GM19240 (cell line): ENCODE measurements at regions not wholly inside any gene's neighbourhood (a gene's known extent, or its start where the extent isn't known, plus 50 kb on each side); places are given as distances from the start of the nearest gene placed in this dataset.
"Not testable (repeated sequence)": the region's sequence is repeated elsewhere in the genome, so short reads cannot be mapped to it uniquely, and the experiment has no call there.

Source experiments
- DNase-seq: peaks from one replicate; pipeline ENCODE4 v3.0.0; 2011; ENCODE audit warnings: low spot score; ENCODE audit not compliant: insufficient read length

- DNase-seq = no peak
Measured at GRCh38 chr3:99319961-99320360, 318.4 kb upstream of the COL8A1 start.

DNA sequence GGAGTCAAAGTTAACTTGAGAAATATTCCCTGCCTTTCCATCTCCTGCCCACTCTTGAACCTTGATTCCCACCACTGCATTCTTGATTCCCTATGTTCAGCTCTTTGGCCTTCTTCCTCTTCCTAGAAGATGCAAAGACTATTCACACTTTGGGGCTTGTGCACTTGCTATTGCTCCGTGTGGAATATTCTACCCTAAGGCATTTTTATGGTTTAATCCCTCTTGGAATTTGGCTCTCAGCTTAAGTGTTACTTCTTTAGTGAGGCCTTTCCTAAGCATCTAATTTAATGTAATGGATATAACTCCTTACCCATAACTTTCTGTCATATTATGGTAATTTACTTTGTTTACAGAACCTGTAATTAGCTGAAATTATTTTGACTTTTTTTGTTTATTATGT is 318.9 kb upstream of the COL8A1 start:
- no peak for DNase-seq

DNA sequence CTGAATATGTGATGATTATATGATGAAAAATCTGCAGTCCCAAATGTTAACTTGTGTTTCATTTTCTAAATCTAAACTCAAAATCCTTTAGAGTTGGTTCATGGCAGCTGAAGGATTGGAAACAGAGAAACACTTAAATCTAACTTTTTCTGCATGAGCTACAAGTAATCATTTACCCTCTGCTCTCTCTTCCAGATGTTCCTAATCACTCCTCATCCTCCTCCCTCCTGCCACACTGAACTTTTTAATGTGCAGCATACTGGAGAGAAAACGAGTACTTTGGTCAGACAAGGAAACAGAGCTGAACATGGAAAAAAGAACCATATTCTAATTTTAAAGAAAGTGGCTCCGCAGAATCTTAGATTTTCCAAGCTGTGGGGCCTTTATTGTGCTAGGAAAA is 321.2 kb upstream of the COL8A1 start:
- no peak for DNase-seq

DNA sequence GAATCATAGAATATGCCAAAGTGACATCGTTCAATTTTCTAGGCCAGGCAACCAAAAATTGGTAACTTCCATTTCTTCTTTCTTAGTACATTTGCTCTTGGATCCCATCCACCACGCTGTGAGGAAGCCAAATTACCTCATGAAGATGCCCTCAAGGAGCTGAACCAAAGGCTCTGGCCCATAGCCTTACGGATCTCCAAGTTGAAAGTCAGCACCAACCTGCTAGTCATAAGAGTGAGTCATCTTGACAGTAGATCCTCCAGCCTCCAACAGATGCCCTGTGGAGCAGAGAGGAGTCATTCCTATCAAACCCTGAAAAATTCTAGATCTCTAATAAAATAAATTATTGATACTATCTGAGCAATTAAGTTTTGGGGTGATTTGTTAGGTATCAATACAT is 322.5 kb upstream of the COL8A1 start:
- DNase-seq = no peak

- no peak for DNase-seq
Measured at GRCh38 chr3:99313485-99313884, 324.9 kb upstream of the COL8A1 start.

- DNase-seq = no peak
Measured at GRCh38 chr3:99298661-99299060, 339.7 kb upstream of the COL8A1 start.

DNA sequence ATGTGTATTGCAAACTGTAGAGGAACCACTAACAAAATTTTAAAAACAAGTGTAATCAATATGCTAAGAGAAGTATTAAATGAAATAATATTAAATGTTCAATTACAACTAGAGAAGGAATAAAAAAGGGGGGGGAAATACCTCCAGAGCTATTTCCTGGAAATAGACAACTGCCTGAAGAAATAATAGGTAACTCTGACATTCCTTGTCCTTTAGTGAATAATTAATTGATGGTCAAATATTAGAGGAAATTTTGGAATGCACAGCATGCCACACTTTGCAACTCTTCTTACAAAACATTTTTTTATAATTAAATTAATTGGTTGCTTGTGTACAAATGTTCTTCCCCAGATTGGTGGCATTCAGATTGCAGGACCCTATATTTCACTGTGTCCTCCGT is 342.6 kb upstream of the COL8A1 start:
- DNase-seq = no peak

DNA sequence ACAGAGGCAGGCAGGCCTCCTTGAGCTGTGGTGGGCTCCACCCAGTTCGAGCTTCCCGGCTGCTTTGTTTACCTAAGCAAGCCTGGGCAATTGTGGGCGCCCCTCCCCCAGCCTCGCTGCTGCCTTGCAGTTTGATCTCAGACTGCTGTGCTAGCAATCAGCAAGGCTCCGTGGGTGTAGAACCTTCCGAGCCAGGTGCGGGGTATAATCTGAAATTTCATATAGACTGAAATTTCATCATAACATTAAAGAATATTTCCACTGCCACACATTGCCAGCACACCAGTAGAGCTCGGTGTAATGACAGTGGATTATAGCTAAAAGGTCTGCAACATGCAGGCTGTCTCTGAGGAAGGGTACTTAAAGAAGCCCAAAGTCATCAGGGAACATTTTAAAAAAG is 344.3 kb upstream of the COL8A1 start:
- DNase-seq = not testable (repeated sequence)

GRCh38 chr3:99287876-99288275 is 350.5 kb upstream of the COL8A1 start:
- no peak for DNase-seq

DNA sequence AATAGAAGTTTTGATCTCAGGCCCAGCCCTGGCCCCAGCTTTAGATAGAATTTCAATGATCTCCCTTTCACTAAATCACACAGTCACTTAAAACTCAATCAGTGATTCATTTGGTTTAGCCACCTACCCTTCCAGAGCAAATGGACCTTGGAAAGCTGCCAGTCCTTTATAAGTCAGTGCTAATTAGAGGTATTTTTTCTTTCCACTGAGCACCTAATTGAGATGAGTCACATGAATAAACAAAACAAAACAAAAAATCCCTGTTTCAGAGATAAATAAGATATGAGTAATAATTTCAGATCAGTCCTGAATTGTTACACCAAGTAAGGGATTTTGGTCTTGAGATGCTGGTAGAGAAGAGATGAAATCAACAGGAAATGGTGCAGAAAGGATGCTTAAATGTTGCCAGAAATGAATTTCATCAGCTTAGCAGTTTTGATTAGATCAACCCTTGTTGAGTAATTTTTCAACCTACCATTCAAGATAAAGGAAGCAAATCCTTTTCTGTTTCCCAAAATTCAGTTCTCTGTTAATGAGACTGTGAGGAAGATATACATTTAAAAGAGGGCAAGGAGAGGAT is 352.0 kb upstream of the COL8A1 start:
- no peak for DNase-seq

GRCh38 chr3:99269606-99270351 is 368.3 kb upstream of the DCBLD2 start:
- DNase-seq = no peak

DNA sequence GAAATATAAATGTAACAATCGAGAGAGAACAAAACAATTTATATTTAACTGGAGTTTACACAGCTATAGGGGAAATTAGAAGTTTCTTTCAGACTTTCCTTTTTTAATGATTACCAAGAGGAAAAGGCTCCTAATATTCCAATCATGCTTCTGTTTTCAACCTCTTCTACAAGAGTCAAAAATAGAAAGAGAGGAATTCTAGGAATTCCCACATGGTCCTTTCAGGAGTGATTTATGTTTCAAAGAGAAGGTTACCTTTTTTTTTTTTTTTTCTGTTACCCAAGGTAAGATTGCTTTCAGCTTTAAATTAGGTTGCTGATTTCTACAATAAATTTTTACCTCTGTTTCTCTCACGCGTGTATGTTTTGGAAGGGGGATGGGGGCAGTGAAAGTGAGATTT is 355.3 kb upstream of the DCBLD2 start:
- DNase-seq = no peak

- no peak for DNase-seq
Measured at GRCh38 chr3:99253963-99254355, 352.5 kb upstream of the DCBLD2 start.

- DNase-seq = no peak
Measured at GRCh38 chr3:99250821-99251355, 349.4 kb upstream of the DCBLD2 start.

GRCh38 chr3:99250272-99250671 is 348.8 kb upstream of the DCBLD2 start:
- DNase-seq = no peak

- no peak for DNase-seq
Measured at GRCh38 chr3:99249627-99250026, 348.1 kb upstream of the DCBLD2 start.

- DNase-seq = no peak
Measured at GRCh38 chr3:99248913-99249312, 347.4 kb upstream of the DCBLD2 start.

DNA sequence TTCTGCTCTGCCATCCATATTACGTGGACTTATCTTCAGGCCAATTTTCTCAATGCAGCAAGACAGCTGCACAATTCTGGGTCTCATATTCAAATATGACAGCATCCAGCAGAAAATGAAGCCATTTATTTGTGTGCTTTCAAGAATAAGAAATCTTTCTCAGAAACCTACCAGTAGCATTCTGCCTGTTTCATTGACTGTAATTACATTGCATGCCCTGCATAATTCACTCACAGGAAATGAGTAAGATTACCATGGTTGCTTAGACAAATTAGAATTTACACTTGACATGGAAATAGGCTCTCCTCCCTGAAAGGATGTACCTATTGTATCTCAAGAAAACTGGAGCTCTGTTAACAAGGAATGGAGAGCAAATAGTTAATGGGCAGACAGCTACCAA is 346.6 kb upstream of the DCBLD2 start:
- no peak for DNase-seq

- DNase-seq = no peak
Measured at GRCh38 chr3:99246010-99246654, 344.6 kb upstream of the DCBLD2 start.

DNA sequence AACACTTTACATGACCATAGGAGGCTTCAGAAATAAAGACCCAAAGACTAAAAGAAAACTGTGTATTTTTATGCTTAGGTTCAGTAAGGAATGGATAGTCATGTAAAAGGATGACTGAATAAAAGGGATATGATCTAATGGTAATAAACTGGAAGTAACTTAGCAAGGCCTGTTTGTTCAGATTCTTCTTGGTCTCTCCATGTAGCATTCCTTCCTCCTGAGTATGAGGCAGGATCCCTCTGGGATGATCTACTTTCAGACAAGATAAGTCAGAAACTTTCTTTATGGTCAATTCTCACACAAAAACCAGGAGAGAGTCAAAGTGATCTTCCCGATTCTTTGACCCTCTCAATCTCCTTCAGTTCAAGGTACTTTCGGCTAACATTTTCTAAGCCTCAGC is 340.8 kb upstream of the DCBLD2 start:
- no peak for DNase-seq

GRCh38 chr3:99240700-99241099 is 339.2 kb upstream of the DCBLD2 start:
- DNase-seq = no peak

DNA sequence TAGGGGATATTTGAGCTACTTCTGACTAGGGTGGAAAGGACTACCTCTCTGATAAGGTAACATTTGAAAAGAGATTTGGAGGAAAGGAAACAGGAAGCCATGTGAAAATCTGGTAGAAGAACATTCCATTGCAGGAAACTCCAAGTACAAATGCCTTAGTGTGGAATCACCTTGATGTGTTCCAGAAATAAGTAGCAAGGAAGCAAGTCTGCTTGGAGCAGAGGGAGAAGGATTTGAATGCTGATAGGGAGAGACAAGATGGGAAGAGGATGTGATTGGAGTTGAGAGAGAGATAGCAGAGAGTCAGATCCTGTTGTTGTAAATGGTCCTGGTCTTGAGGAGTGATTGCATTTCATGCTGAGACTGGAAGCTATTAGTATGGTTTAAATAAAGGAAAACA is 335.1 kb upstream of the DCBLD2 start:
- no peak for DNase-seq

DNA sequence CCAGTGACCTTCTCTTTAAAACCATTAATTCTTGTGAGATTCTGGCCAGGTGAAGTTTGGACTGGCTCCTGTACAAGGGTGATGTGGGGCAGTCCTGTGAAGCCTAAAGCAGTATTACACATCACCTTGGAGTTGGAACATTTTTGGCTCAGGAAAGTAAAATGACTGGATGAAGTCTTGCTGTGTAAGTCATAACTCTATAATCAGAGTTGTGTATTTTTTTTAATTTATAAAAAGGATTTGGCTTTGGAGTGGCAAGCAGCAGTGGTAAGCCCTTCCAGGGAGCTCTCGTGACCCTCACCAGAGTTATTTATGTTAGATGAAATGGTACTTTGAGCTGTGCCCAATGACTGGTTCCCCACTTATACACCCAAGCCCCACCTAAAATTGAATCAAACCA is 331.2 kb upstream of the DCBLD2 start:
- DNase-seq = no peak
